Smooth muscle cell (in vitro differentiated cells): ENCODE measurements at regions not wholly inside any gene's neighbourhood (a gene's known extent, or its start where the extent isn't known, plus 50 kb on each side); places are given as distances from the start of the nearest gene placed in this dataset.

Experiments used
- DNase-seq: peaks from one replicate; lab custom pipeline; 2025; ENCODE audit not compliant: unreplicated experiment; lab: John Stamatoyannopoulos, UW
- H2AFZ ChIP-seq: fragments of 200-600 bp; sonication (generic); 2 replicates; pipeline ENCODE4 v1.6.0; 2016; ENCODE audit warnings: antibody characterized with exemption, low read depth, mild to moderate bottlenecking
- H3F3A ChIP-seq: fragments of 200-600 bp; sonication (generic); 2 replicates; pipeline ENCODE4 v1.6.0; 2017; ENCODE audit warnings: antibody characterized with exemption, low read depth
- H3K27ac ChIP-seq: fragments of 200-600 bp; sonication (generic); 2 replicates; pipeline ENCODE4 v1.5.1; 2016; ENCODE audit warnings: low read depth, mild to moderate bottlenecking
- H3K27me3 ChIP-seq: fragments of 200-600 bp; sonication (generic); 2 replicates; pipeline ENCODE4 v1.6.1; 2016; ENCODE audit warnings: low read depth, mild to moderate bottlenecking
- H3K36me3 ChIP-seq: fragments of 200-600 bp; sonication (generic); 2 replicates; pipeline ENCODE4 v1.5.1; 2016; ENCODE audit warnings: low read depth
- H3K4me1 ChIP-seq: fragments of 200-600 bp; sonication (generic); 2 replicates; pipeline ENCODE4 v1.5.1; 2016; ENCODE audit warnings: low read depth
- H3K4me2 ChIP-seq: fragments of 200-600 bp; sonication (generic); 2 replicates; pipeline ENCODE4 v1.6.0; 2016; ENCODE audit warnings: mild to moderate bottlenecking
- H3K4me3 ChIP-seq: fragments of 200-600 bp; sonication (generic); 2 replicates; pipeline ENCODE4 v1.5.1; 2016; ENCODE audit warnings: mild to moderate bottlenecking
- H3K79me2 ChIP-seq: fragments of 200-600 bp; sonication (generic); 2 replicates; pipeline ENCODE4 v1.6.0; 2016; ENCODE audit warnings: low read depth, mild to moderate bottlenecking
- H3K9ac ChIP-seq: fragments of 200-600 bp; sonication (generic); 2 replicates; pipeline ENCODE4 v1.6.0; 2016; ENCODE audit warnings: low read depth
- H3K9me3 ChIP-seq: fragments of 200-600 bp; sonication (generic); replicated peaks from 2 replicates; pipeline ENCODE4 v1.5.1; 2016; ENCODE audit warnings: low read depth
- H4K20me1 ChIP-seq: fragments of 200-600 bp; sonication (generic); 2 replicates; pipeline ENCODE4 v1.6.0; 2016; ENCODE audit warnings: low read depth
- WGBS: methylation state at CpG from one replicate; pipeline ENCODE4 v1.1.7; 2016; ENCODE audit warnings: low lambda C conversion rate; 5-methylcytosine and 5-hydroxymethylcytosine counted together
- TF ChIP-seq, protein P1 (sequence below): fragments of 200-600 bp; sonication (generic); IDR thresholded peaks from 2 replicates; pipeline ENCODE4 v1.5.1; 2017; ENCODE audit warnings: borderline replicate concordance, mild to moderate bottlenecking, antibody characterized with exemption; ENCODE audit not compliant: insufficient read depth, poor library complexity, severe bottlenecking

DNA sequence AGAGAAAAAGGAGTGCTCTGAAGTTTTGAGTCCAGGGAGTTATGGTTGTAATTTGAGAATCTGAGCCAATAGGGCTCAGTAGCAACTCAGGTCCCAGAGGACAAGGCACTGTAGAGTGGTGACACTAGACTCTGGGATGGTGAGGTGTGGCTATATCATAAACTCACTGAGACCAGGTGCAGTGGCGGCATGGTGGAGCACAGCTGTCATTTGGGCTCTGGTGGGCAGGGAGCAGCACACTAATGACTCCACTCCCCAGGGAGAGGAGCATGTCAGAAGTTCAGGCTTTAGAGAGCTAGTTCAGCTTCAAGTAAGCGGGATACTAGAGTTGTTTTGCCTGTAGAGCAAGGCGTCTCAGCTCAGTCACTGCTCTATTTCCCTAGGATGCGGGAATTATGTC is 165.4 kb upstream of the USP38 start:
- no peaks in the 10 kb centered on the region for H3F3A ChIP-seq
- H3K9me3 ChIP-seq: no peaks in the 10 kb centered on the region
- no peak for DNase-seq
- no peak overlapping the region for H3K4me2 ChIP-seq
- TF ChIP-seq, protein P1, sequence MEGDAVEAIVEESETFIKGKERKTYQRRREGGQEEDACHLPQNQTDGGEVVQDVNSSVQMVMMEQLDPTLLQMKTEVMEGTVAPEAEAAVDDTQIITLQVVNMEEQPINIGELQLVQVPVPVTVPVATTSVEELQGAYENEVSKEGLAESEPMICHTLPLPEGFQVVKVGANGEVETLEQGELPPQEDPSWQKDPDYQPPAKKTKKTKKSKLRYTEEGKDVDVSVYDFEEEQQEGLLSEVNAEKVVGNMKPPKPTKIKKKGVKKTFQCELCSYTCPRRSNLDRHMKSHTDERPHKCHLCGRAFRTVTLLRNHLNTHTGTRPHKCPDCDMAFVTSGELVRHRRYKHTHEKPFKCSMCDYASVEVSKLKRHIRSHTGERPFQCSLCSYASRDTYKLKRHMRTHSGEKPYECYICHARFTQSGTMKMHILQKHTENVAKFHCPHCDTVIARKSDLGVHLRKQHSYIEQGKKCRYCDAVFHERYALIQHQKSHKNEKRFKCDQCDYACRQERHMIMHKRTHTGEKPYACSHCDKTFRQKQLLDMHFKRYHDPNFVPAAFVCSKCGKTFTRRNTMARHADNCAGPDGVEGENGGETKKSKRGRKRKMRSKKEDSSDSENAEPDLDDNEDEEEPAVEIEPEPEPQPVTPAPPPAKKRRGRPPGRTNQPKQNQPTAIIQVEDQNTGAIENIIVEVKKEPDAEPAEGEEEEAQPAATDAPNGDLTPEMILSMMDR: no peak
- no peaks in the 10 kb centered on the region for H3K27me3 ChIP-seq
- 93% methylated on average over 4 of the region's 4 CpGs for WGBS
- H3K79me2 ChIP-seq: no peaks in the 10 kb centered on the region
- H3K4me3 ChIP-seq: no peak overlapping the region
- H3K9ac ChIP-seq: no peak overlapping the region
- no peaks in the 10 kb centered on the region for H3K36me3 ChIP-seq
- no peak overlapping the region for H3K27ac ChIP-seq
- H3K4me1 ChIP-seq: no peaks in the 10 kb centered on the region
- H4K20me1 ChIP-seq: no peaks in the 10 kb centered on the region
- no peak overlapping the region for H2AFZ ChIP-seq

DNA sequence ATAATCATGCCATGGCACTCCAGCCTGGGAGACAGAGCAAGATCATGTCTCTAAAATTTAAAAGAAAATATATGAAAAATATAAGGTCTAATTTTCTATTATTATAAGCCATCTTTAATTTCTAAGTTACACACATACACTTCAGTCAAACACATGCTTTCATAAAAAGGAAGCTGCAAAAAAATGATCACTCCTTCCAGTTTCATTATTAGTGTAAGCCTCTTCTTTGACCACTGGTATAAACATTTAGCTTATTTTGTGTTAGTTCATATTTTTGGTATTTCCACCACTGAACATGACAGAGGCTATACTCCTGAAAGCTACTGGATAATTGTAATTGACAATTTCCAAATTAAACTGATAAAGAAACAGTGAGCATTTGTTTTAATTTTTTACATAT is 163.3 kb upstream of the USP38 start:
- no peaks in the 10 kb centered on the region for H3F3A ChIP-seq

DNA sequence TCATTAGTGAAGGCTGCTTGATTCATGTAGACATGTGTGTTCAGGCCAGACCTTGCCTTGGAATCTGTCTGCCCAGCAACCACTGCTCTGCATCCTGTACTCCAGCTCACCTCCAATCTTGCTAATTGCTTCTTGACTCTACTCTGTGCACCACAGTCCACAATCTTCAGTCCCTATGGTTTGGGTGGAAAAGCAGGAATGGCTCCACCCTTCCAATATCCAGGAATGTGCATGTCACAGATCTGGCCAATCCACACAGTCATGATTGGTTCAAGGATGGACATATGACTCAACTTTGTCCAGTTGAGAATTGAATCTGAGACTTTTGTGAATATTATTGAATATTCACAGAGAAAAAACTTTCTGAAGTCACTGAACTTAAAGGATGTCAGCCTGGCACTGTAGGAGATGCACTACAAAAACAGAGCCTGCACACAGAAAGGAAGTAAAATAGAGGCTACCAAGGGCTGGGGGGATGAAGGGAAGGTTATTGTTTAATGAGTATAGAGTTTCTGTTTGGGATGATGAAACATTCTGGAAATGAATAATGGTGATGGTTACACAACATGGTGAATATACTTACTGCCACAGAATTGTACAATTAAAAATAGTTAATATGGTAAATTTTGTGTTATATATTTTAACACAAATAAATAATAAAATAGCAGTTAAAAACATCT is 161.3 kb upstream of the USP38 start:
- no peaks in the 10 kb centered on the region for H4K20me1 ChIP-seq
- no peak for DNase-seq
- H3K27ac ChIP-seq: no peak overlapping the region
- H3K27me3 ChIP-seq: no peaks in the 10 kb centered on the region
- no peak overlapping the region for H3K9ac ChIP-seq
- H3K9me3 ChIP-seq: no peaks in the 10 kb centered on the region
- no peaks in the 10 kb centered on the region for H3K79me2 ChIP-seq
- no peak overlapping the region for H3K4me2 ChIP-seq
- TF ChIP-seq, protein P1: no peak
- H3K4me1 ChIP-seq: no peaks in the 10 kb centered on the region
- no peak overlapping the region for H3K4me3 ChIP-seq
- no peak overlapping the region for H2AFZ ChIP-seq
- H3K36me3 ChIP-seq: no peaks in the 10 kb centered on the region
- no peaks in the 10 kb centered on the region for H3F3A ChIP-seq

More for the DNA sequence above, 163.3 kb upstream of the USP38 start:
- no peaks in the 10 kb centered on the region for H3K4me1 ChIP-seq
- DNase-seq: no peak
- H3K4me2 ChIP-seq: no peak overlapping the region
- no peaks in the 10 kb centered on the region for H3K36me3 ChIP-seq
- no peaks in the 10 kb centered on the region for H4K20me1 ChIP-seq
- no peak overlapping the region for H3K4me3 ChIP-seq
- no peaks in the 10 kb centered on the region for H3K79me2 ChIP-seq
- H3K27me3 ChIP-seq: no peaks in the 10 kb centered on the region
- no peak overlapping the region for H3K9ac ChIP-seq
- H3K27ac ChIP-seq: no peak overlapping the region
- TF ChIP-seq, protein P1: no peak
- no peaks in the 10 kb centered on the region for H3K9me3 ChIP-seq
- H2AFZ ChIP-seq: no peak overlapping the region

DNA sequence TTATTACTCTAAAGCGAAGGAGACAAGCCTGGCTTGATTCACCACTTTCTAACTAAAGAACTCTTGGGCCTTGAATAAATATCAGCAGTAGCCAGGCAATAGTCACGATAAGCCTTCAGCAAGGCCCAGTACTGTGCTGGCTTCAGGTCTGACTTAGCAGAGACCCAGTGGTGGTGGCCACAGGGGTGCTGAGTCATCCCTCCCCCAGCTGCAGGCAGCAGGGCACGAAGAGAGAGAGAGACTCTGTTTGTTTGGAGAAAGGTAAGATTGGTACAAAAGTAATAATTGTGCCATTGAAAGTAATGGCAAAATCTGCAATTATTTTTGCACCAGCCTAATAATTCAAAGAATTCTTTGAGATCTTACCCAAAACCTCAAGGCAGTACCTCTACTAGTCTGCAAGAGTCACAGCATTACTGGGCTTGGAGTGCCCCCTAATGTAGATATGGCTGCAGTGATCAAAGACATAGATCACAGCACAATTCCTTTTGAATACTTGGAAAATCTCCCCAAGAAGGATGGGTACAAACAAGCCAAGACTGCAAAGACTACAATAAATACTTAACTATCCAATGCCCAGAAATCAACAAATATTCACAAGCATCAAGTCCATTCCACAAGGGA is 159.5 kb upstream of the USP38 start:
- Histone ChIP-seq H3K4me3 (no peak overlapping the region), H2AFZ (no peak overlapping the region), H3K4me1 (no peaks in the 10 kb centered on the region), H4K20me1 (no peaks in the 10 kb centered on the region), H3K27ac (no peak overlapping the region), H3K27me3 (no peaks in the 10 kb centered on the region), H3K9me3 (no peaks in the 10 kb centered on the region), H3K4me2 (no peak overlapping the region), H3K36me3 (no peaks in the 10 kb centered on the region), H3F3A (no peaks in the 10 kb centered on the region), H3K79me2 (no peaks in the 10 kb centered on the region), H3K9ac (no peak overlapping the region)
- DNase-seq: no peak
- 51% methylated on average over 3 of the region's 3 CpGs for WGBS
- TF ChIP-seq, protein P1: no peak
